Breast epithelium (tissue), 4 donors: ENCODE measurements at regions not wholly inside any gene's neighbourhood (a gene's known extent, or its start where the extent isn't known, plus 50 kb on each side); places are given as distances from the start of the nearest gene placed in this dataset.

Experiments
- DNase-seq, 2 donors: peaks; one replicate each; pipeline ENCODE4 v3.0.0-alpha.2; 2019; ENCODE audit warnings: low spot score in 2 of 2
- H3K27ac ChIP-seq, 2 donors: fragments of 200-600 bp; sonication (generic) in 1 of 2; one replicate each; pipeline ENCODE4 v1.5.1; 2016 to 2019; ENCODE audit warnings: mild to moderate bottlenecking in 1 of 2
- H3K27me3 ChIP-seq, 2 donors: fragments of 200-600 bp; sonication (generic) in 1 of 2; one replicate each; pipeline versions ENCODE4 v1.5.1 to v1.6.0; 2017 to 2019; ENCODE audit warnings: control low read depth in 1 of 2, mild to moderate bottlenecking in 1 of 2
- H3K36me3 ChIP-seq: fragments of 200-600 bp; one replicate; pipeline ENCODE4 v1.5.1; 2019
- H3K4me1 ChIP-seq, 2 donors: fragments of 200-600 bp; sonication (generic); one replicate each; pipeline ENCODE4 v1.5.1; 2016 to 2019; ENCODE audit warnings: control low read depth in 1 of 2
- H3K4me3 ChIP-seq, 3 donors: fragments of 200-600 bp; sonication (generic); 1 replicate in 2 of 3; 2 replicates in 1 of 3; pipeline ENCODE4 v1.5.1; 2016 to 2019; ENCODE audit warnings: mild to moderate bottlenecking in 3 of 3, moderate library complexity in 2 of 3
- H3K9me3 ChIP-seq, 2 donors: fragments of 200-600 bp; sonication (generic) in 1 of 2; one replicate each; pipeline ENCODE4 v1.5.1; 2016 to 2019; ENCODE audit warnings: control low read depth in 1 of 2
- CTCF ChIP-seq, 3 donors: fragments of 450-650 bp; IDR thresholded peaks; one replicate each; pipeline ENCODE4 v1.5.1; 2016 to 2017; ENCODE audit warnings: antibody characterized with exemption in 3 of 3, mild to moderate bottlenecking in 3 of 3, moderate library complexity in 3 of 3
- POLR2A ChIP-seq: fragments of 450-650 bp; IDR thresholded peaks from one replicate; pipeline ENCODE4 v1.6.1; 2016; ENCODE audit warnings: antibody characterized with exemption, mild to moderate bottlenecking, moderate library complexity
- POLR2AphosphoS5 ChIP-seq, 3 donors: sonication (generic); formaldehyde crosslinking; IDR thresholded peaks; one replicate each; pipeline ENCODE4 v1.6.1; 2017; ENCODE audit warnings: antibody characterized with exemption in 3 of 3
- intact Hi-C: fragments of 100-400 bp; cut with DNase I; formaldehyde crosslinking; loops from one replicate; pipeline ENCODE4 v1.15.1; 2023; ENCODE audit warnings: low total_unique reads

- H3K36me3 ChIP-seq = no peaks in the 10 kb centered on the region
- intact Hi-C loops = no loop called here
- no peak for DNase-seq
- no peaks in the 10 kb centered on the region for H3K9me3 ChIP-seq
- TF ChIP-seq CTCF (IDR thresholded peaks at IDR 0.05) = no peak
- TF ChIP-seq POLR2AphosphoS5 (IDR thresholded peaks at IDR 0.05) = no peak
- TF ChIP-seq POLR2A = no peak
- no peak overlapping the region for H3K27ac ChIP-seq
- no peaks in the 10 kb centered on the region for H3K27me3 ChIP-seq
- H3K4me3 ChIP-seq = no peak overlapping the region
- no peaks in the 10 kb centered on the region for H3K4me1 ChIP-seq
Measured at GRCh38 chr13:94914895-94915294, 202.6 kb upstream of the SOX21 start.

DNA sequence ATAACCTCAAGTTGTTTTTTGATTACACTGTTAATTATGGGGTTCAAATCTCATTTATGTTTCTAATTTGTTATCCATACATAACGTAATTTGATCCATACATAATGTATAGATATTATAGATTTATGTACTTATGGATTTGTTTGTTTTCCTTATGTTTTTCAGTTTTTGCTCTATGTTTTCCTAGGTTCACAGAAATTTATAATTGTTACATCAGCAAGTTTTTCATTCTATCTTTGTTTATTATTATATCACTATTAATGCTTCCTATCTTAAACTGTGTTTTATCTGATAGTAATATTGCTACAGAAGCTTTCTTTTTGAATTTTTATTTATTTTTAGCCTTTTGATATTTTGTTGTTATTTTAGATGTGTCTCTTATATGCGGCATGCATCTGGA, 194.3 kb upstream of the SOX21 start:
- intact Hi-C loops = no loop called here
- DNase-seq = no peak
- Histone ChIP-seq H3K27me3 (no peaks in the 10 kb centered on the region), H3K4me3 (no peak overlapping the region), H3K27ac (no peak overlapping the region), H3K4me1 (no peaks in the 10 kb centered on the region), H3K9me3 (no peaks in the 10 kb centered on the region), H3K36me3 (no peaks in the 10 kb centered on the region)
- no peak for TF ChIP-seq CTCF (IDR thresholded peaks at IDR 0.05)
- TF ChIP-seq POLR2A = no peak

GRCh38 chr13:94902722-94903407, 190.5 kb upstream of the SOX21 start:
- H3K27ac ChIP-seq = no peak overlapping the region
- DNase-seq = no peak
- H3K27me3 ChIP-seq = no peaks in the 10 kb centered on the region
- H3K4me3 ChIP-seq = no peak overlapping the region
- no peaks in the 10 kb centered on the region for H3K36me3 ChIP-seq
- H3K4me1 ChIP-seq = no peaks in the 10 kb centered on the region
- intact Hi-C loops = no loop called here
- TF ChIP-seq POLR2A = no peak
- no peak for TF ChIP-seq POLR2AphosphoS5 (IDR thresholded peaks at IDR 0.05)
- TF ChIP-seq CTCF (IDR thresholded peaks at IDR 0.05) = no peak
- no peaks in the 10 kb centered on the region for H3K9me3 ChIP-seq

- Histone ChIP-seq H3K36me3 (no peaks in the 10 kb centered on the region), H3K4me1 (no peaks in the 10 kb centered on the region), H3K9me3 (no peaks in the 10 kb centered on the region), H3K27ac (no peak overlapping the region), H3K27me3 (no peaks in the 10 kb centered on the region), H3K4me3 (no peak overlapping the region)
- TF ChIP-seq POLR2A (no peak), POLR2AphosphoS5 (IDR thresholded peaks at IDR 0.05) (no peak), CTCF (IDR thresholded peaks at IDR 0.05) (no peak)
- intact Hi-C loops = no loop called here
- no peak for DNase-seq
Measured at GRCh38 chr13:94901070-94901469, 188.7 kb upstream of the SOX21 start.

DNA sequence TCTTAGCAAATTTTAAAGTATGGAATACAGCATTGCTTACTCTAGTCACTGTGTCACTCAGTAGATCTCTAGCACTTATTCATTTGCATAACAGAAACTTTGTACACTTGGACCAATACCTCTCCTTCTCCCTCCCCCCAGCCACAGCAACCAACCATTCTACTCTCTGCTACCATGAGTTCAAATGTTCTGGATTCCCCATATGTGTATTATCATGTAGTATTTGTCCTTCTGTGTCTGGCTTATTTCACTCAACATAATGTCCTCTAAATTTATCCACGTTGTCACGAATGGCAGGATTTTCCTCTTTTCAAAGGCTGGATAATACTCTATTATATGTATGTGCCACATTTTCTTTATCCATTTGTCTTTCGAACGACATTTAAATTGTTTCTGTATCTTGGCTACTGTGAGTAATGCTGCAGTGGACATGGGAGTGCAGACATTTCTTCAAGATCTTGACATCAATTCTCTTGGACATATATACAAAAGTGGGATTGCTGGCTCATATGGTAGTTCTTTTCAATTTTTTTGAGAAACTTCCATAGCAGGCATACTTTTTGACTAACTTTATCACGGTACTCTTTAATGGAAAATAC, 184.5 kb upstream of the SOX21 start:
- no peak for DNase-seq
- no peak for TF ChIP-seq CTCF (IDR thresholded peaks at IDR 0.05)
- TF ChIP-seq POLR2AphosphoS5 (IDR thresholded peaks at IDR 0.05) = no peak
- no peak for TF ChIP-seq POLR2A
- no peak overlapping the region for H3K27ac ChIP-seq
- no peaks in the 10 kb centered on the region for H3K4me1 ChIP-seq
- H3K4me3 ChIP-seq = no peak overlapping the region
- no peaks in the 10 kb centered on the region for H3K9me3 ChIP-seq
- H3K36me3 ChIP-seq = no peaks in the 10 kb centered on the region
- no peaks in the 10 kb centered on the region for H3K27me3 ChIP-seq
- intact Hi-C loops = no loop called here
